HCEC 1CT (cell line): ENCODE measurements at regions not wholly inside any gene's neighbourhood (a gene's known extent, or its start where the extent isn't known, plus 50 kb on each side); places are given as distances from the start of the nearest gene placed in this dataset.
"Not testable (repeated sequence)": the region's sequence is repeated elsewhere in the genome, so short reads cannot be mapped to it uniquely, and the experiment has no call there.

ENCODE experiments used
- DNase-seq: peaks from one replicate; pipeline ENCODE4 v3.0.0-alpha.2; 2017

GRCh38 chr13:34179481-34179880, 361.5 kb downstream of the RFC3 start:
- DNase-seq: no peak

- no peak for DNase-seq
Observed at GRCh38 chr13:34179927-34180326, 362.0 kb downstream of the RFC3 start.

- not testable (repeated sequence) for DNase-seq
Observed at GRCh38 chr13:34181256-34181655, 363.3 kb downstream of the RFC3 start.

GRCh38 chr13:34189946-34190345, 372.0 kb downstream of the RFC3 start:
- DNase-seq: no peak

- no peak for DNase-seq
Observed at GRCh38 chr13:34201050-34201913, 383.3 kb downstream of the RFC3 start.

- no peak for DNase-seq
Observed at GRCh38 chr13:34207334-34207733, 389.4 kb downstream of the RFC3 start.

GRCh38 chr13:34207872-34208271, 389.9 kb downstream of the RFC3 start:
- no peak for DNase-seq

GRCh38 chr13:34208336-34208735, 390.4 kb downstream of the RFC3 start:
- no peak for DNase-seq

GRCh38 chr13:34210341-34210740, 392.4 kb downstream of the RFC3 start:
- DNase-seq: no peak

GRCh38 chr13:34214686-34215085, 396.7 kb downstream of the RFC3 start:
- no peak for DNase-seq

- DNase-seq: no peak
Observed at GRCh38 chr13:34216256-34216655, 398.3 kb downstream of the RFC3 start.

- DNase-seq: no peak
Observed at GRCh38 chr13:34217343-34218025, 399.5 kb downstream of the RFC3 start.

- no peak for DNase-seq
Observed at GRCh38 chr13:34223984-34224383, 406.0 kb downstream of the RFC3 start.

GRCh38 chr13:34224877-34225276, 406.9 kb downstream of the RFC3 start:
- DNase-seq: no peak

GRCh38 chr13:34230271-34230670, 412.3 kb downstream of the RFC3 start:
- no peak for DNase-seq

- no peak for DNase-seq
Observed at GRCh38 chr13:34241332-34241731, 423.4 kb downstream of the RFC3 start.

GRCh38 chr13:34243403-34243802, 425.5 kb downstream of the RFC3 start:
- DNase-seq: no peak

GRCh38 chr13:34246511-34246910, 428.6 kb downstream of the RFC3 start:
- no peak for DNase-seq

GRCh38 chr13:34247596-34247995, 429.6 kb downstream of the RFC3 start:
- no peak for DNase-seq

- DNase-seq: no peak
Observed at GRCh38 chr13:34249546-34250039, 431.6 kb downstream of the RFC3 start.

- no peak for DNase-seq
Observed at GRCh38 chr13:34250151-34250670, 432.3 kb downstream of the RFC3 start.

- no peak for DNase-seq
Observed at GRCh38 chr13:34254366-34254765, 436.4 kb downstream of the RFC3 start.

GRCh38 chr13:34255711-34256110, 437.8 kb downstream of the RFC3 start:
- no peak for DNase-seq

- DNase-seq: no peak
Observed at GRCh38 chr13:34256236-34256635, 438.3 kb downstream of the RFC3 start.
